ENCODE measurements at regions not wholly inside any gene's neighbourhood (a gene's known extent, or its start where the extent isn't known, plus 50 kb on each side); places are given as distances from the start of the nearest gene placed in this dataset.

DNA sequence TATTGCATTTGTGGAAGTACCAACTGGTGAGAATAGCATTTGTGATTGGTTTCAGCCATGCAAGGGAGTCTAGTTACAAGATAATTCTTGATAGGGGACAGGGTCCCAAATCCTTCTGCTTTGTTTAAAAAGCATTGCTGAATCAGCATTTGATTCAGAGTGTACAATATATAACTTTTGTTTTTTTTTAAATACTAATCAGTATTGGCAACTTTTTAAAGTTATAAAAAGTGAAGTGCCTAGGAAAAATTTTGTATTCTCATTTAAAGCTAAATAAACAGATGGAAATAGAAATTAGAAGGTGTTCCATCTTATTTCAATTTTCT lies 75.4 kb upstream of the SLC25A26 start:
- TF ChIP-seq POLR2AphosphoS5 (IDR thresholded peaks at IDR 0.05) (no peak), CTCF (IDR thresholded peaks at IDR 0.05) (no peak), EP300 (IDR thresholded peaks at IDR 0.05) (no peak), POLR2A (IDR thresholded peaks at IDR 0.05) (no peak)
